ENCODE measurements at regions not wholly inside any gene's neighbourhood (a gene's known extent, or its start where the extent isn't known, plus 50 kb on each side); places are given as distances from the start of the nearest gene placed in this dataset.

DNA sequence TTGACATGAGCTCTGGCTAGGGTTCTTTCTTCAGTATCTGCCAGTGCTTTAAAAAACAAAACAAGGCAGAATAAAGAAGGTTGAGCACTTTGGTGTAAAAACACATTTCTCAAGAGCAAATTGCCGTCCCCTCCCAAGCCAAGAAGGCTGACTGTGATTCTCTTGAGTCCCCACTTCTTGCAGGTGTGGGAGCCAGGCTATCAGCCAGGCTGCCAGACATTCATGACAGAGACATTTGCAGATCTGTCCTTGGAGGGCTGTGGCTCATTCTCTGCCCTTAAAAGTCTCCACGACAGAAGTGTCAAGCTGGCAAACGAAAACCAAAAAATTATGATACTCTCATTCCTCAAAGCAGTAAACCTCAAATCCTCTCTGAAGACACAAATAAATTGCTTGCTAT lies 749.3 kb upstream of the HS6ST1 start:
- Histone ChIP-seq H3K4me3 (replicated peaks; ENCODE audit: insufficient read depth, low read length) (no peak overlapping the region), H3K27ac (replicated peaks) (no peak overlapping the region), H3K27me3 (ENCODE audit: insufficient read depth, poor library complexity, severe bottlenecking) (peaks cover 2% of the 10 kb centered on the region)
- no peak for DNase-seq (ENCODE audit: low read depth in 1 of 2, low spot score in 1 of 2)
- TF ChIP-seq, protein P1, sequence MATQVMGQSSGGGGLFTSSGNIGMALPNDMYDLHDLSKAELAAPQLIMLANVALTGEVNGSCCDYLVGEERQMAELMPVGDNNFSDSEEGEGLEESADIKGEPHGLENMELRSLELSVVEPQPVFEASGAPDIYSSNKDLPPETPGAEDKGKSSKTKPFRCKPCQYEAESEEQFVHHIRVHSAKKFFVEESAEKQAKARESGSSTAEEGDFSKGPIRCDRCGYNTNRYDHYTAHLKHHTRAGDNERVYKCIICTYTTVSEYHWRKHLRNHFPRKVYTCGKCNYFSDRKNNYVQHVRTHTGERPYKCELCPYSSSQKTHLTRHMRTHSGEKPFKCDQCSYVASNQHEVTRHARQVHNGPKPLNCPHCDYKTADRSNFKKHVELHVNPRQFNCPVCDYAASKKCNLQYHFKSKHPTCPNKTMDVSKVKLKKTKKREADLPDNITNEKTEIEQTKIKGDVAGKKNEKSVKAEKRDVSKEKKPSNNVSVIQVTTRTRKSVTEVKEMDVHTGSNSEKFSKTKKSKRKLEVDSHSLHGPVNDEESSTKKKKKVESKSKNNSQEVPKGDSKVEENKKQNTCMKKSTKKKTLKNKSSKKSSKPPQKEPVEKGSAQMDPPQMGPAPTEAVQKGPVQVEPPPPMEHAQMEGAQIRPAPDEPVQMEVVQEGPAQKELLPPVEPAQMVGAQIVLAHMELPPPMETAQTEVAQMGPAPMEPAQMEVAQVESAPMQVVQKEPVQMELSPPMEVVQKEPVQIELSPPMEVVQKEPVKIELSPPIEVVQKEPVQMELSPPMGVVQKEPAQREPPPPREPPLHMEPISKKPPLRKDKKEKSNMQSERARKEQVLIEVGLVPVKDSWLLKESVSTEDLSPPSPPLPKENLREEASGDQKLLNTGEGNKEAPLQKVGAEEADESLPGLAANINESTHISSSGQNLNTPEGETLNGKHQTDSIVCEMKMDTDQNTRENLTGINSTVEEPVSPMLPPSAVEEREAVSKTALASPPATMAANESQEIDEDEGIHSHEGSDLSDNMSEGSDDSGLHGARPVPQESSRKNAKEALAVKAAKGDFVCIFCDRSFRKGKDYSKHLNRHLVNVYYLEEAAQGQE (IDR thresholded peaks at IDR 0.05; ENCODE audit: insufficient replicate concordance, low read depth) = no peak
- no peak for TF ChIP-seq SPI1 (IDR thresholded peaks at IDR 0.05; ENCODE audit: borderline replicate concordance, low read depth)
- no peak for TF ChIP-seq POLR2AphosphoS5 (IDR thresholded peaks at IDR 0.05; ENCODE audit: low read depth)
- TF ChIP-seq, protein P2, sequence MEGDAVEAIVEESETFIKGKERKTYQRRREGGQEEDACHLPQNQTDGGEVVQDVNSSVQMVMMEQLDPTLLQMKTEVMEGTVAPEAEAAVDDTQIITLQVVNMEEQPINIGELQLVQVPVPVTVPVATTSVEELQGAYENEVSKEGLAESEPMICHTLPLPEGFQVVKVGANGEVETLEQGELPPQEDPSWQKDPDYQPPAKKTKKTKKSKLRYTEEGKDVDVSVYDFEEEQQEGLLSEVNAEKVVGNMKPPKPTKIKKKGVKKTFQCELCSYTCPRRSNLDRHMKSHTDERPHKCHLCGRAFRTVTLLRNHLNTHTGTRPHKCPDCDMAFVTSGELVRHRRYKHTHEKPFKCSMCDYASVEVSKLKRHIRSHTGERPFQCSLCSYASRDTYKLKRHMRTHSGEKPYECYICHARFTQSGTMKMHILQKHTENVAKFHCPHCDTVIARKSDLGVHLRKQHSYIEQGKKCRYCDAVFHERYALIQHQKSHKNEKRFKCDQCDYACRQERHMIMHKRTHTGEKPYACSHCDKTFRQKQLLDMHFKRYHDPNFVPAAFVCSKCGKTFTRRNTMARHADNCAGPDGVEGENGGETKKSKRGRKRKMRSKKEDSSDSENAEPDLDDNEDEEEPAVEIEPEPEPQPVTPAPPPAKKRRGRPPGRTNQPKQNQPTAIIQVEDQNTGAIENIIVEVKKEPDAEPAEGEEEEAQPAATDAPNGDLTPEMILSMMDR (IDR thresholded peaks at IDR 0.05; ENCODE audit: insufficient read depth, low read length) = no peak
- TF ChIP-seq GABPA (IDR thresholded peaks at IDR 0.05; ENCODE audit: low read depth) = no peak

DNA sequence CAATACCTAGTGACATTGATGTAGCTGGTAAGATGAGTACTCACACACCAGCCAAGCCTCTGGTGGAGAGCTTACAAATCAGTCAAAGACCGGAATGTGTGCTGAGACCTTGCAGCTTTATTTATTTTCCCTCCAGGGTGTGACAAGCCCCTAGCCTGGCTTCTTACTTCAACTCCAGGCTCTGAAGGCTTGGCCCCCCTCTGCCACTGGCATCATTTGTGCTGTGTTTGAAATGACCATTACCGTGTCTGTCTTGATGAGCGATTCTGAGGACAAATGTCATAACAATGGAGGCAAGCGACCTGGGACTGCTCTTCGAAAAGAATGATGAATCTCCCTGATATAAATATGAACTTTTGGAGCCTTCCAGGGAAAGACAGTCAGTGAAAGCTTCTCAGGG lies 749.9 kb upstream of the HS6ST1 start:
- no peak overlapping the region for H3K27ac ChIP-seq (replicated peaks)
- no peak for DNase-seq (ENCODE audit: low read depth in 1 of 2, low spot score in 1 of 2)
- TF ChIP-seq GABPA (IDR thresholded peaks at IDR 0.05; ENCODE audit: low read depth) (no peak), POLR2AphosphoS5 (IDR thresholded peaks at IDR 0.05; ENCODE audit: low read depth) (no peak), SPI1 (IDR thresholded peaks at IDR 0.05; ENCODE audit: borderline replicate concordance, low read depth) (no peak)
- TF ChIP-seq, protein P2 (IDR thresholded peaks at IDR 0.05; ENCODE audit: insufficient read depth, low read length) = no peak
- TF ChIP-seq, protein P1 (IDR thresholded peaks at IDR 0.05; ENCODE audit: insufficient replicate concordance, low read depth) = no peak
- no peak overlapping the region for H3K4me3 ChIP-seq (replicated peaks; ENCODE audit: insufficient read depth, low read length)
- peaks cover 2% of the 10 kb centered on the region for H3K27me3 ChIP-seq (ENCODE audit: insufficient read depth, poor library complexity, severe bottlenecking)

GRCh38 chr2:129069875-129070594 lies 751.4 kb upstream of the HS6ST1 start:
- Histone ChIP-seq H3K4me3 (replicated peaks; ENCODE audit: insufficient read depth, low read length) (no peak overlapping the region), H3K27me3 (ENCODE audit: insufficient read depth, poor library complexity, severe bottlenecking) (peaks cover 2% of the 10 kb centered on the region), H3K27ac (replicated peaks) (no peak overlapping the region)
- no peak for DNase-seq (ENCODE audit: low read depth in 1 of 2, low spot score in 1 of 2)
- TF ChIP-seq POLR2AphosphoS5 (IDR thresholded peaks at IDR 0.05; ENCODE audit: low read depth) = no peak
- no peak for TF ChIP-seq SPI1 (IDR thresholded peaks at IDR 0.05; ENCODE audit: borderline replicate concordance, low read depth)
- TF ChIP-seq, protein P1 (IDR thresholded peaks at IDR 0.05; ENCODE audit: insufficient replicate concordance, low read depth) = no peak
- TF ChIP-seq, protein P2 (IDR thresholded peaks at IDR 0.05; ENCODE audit: insufficient read depth, low read length) = no peak
- no peak for TF ChIP-seq GABPA (IDR thresholded peaks at IDR 0.05; ENCODE audit: low read depth)

Data from HL-60 (cell line).